Fibroblast of lung (primary cell): ENCODE measurements at regions not wholly inside any gene's neighbourhood (a gene's known extent, or its start where the extent isn't known, plus 50 kb on each side); places are given as distances from the start of the nearest gene placed in this dataset.

Source experiments
- EZH2 ChIP-seq: IDR thresholded peaks from 2 replicates; pipeline ENCODE4 v1.5.1; 2012; ENCODE audit warnings: low read length, control low read depth, mild to moderate bottlenecking; ENCODE audit errors: missing control alignments
- TF ChIP-seq, protein P1 (sequence below), 2 donors: IDR thresholded peaks in 1 of 2; conservative IDR thresholded peaks in 1 of 2; 1 replicate in 1 of 2; 2 replicates in 1 of 2; pipeline ENCODE4 v1.5.1; 2011 to 2012; ENCODE audit warnings: low read length in 2 of 2, control low read depth in 1 of 2, inconsistent platforms in 1 of 2, low read depth in 1 of 2, mild to moderate bottlenecking in 1 of 2

DNA sequence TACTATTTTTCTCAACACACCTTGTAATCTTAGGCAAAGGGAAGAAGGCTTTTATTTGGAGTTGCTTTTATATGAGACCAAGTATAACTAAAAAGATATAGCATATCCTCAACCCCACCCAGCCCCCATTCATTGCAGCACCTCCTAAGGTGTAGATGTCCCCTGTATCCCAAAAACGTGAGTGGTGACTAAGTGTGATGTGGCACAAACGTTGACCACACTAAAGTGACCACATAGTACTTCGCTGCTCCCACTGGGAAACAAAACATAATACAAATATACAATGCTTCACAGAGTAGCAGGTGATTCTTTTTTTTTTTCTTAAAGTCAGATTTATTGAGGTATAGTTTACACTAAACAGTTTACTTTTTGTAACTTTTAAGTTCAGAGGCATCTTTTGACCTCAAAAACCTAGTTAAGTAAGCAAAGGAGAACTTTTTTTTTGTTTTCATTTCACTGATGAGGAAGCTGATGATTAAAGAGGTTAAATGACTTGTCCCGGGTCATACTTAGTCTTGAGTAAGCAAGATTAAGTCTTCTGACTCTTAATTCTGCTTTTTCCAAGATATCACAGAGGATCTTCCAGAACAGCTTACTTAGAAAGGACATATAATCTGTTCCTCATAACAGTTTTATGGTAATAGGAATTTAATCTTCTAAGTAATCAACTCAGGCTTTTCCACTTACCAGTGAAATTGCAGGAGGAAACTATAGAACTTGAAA is 245.2 kb upstream of the PLEKHG7 start:
- TF ChIP-seq, protein P1, sequence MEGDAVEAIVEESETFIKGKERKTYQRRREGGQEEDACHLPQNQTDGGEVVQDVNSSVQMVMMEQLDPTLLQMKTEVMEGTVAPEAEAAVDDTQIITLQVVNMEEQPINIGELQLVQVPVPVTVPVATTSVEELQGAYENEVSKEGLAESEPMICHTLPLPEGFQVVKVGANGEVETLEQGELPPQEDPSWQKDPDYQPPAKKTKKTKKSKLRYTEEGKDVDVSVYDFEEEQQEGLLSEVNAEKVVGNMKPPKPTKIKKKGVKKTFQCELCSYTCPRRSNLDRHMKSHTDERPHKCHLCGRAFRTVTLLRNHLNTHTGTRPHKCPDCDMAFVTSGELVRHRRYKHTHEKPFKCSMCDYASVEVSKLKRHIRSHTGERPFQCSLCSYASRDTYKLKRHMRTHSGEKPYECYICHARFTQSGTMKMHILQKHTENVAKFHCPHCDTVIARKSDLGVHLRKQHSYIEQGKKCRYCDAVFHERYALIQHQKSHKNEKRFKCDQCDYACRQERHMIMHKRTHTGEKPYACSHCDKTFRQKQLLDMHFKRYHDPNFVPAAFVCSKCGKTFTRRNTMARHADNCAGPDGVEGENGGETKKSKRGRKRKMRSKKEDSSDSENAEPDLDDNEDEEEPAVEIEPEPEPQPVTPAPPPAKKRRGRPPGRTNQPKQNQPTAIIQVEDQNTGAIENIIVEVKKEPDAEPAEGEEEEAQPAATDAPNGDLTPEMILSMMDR (conservative IDR thresholded peaks at IDR 0.05 in 1 of 2, IDR thresholded peaks at IDR 0.05 in 1 of 2; ENCODE audit: low read depth in 1 of 2, low read length in 2 of 2) = no peak
- no peak for TF ChIP-seq EZH2
